HL-60 (cell line): ENCODE measurements at regions not wholly inside any gene's neighbourhood (a gene's known extent, or its start where the extent isn't known, plus 50 kb on each side); places are given as distances from the start of the nearest gene placed in this dataset.

ENCODE experiments used
- DNase-seq, 2 experiments: peaks; one replicate each; pipeline ENCODE4 v3.0.0-alpha.2; 2010 to 2020; ENCODE audit warnings: low read depth in 1 of 2, low spot score in 1 of 2
- H3K27ac ChIP-seq: fragments of 250-450 bp; sonication (Bioruptor Pico); replicated peaks from 2 replicates; pipeline ENCODE4 v1.5.1; 2020; ENCODE audit warnings: mild to moderate bottlenecking, moderate library complexity
- H3K27me3 ChIP-seq: fragments of 250-450 bp; sonication (Bioruptor Pico); 2 replicates; pipeline ENCODE4 v1.5.1; 2021; ENCODE audit warnings: mild to moderate bottlenecking, moderate library complexity; ENCODE audit not compliant: insufficient read depth, poor library complexity, severe bottlenecking
- H3K4me3 ChIP-seq: replicated peaks from 2 replicates; pipeline ENCODE4 v1.5.1; 2011; ENCODE audit warnings: mild to moderate bottlenecking, control low read depth, low read length; ENCODE audit not compliant: insufficient read depth
- CTCF ChIP-seq: IDR thresholded peaks from one replicate; pipeline ENCODE4 v1.5.1; 2011; ENCODE audit warnings: low read length, control low read depth, inconsistent platforms; ENCODE audit not compliant: insufficient read depth
- GABPA ChIP-seq: IDR thresholded peaks from 2 replicates; pipeline ENCODE4 v1.6.1; 2012; ENCODE audit warnings: low read depth
- POLR2AphosphoS5 ChIP-seq: IDR thresholded peaks from 2 replicates; pipeline ENCODE4 v1.6.1; 2012; ENCODE audit warnings: low read depth
- REST ChIP-seq: IDR thresholded peaks from 2 replicates; pipeline ENCODE4 v1.6.1; 2012; ENCODE audit warnings: low read depth; ENCODE audit not compliant: insufficient replicate concordance
- SPI1 ChIP-seq: IDR thresholded peaks from 2 replicates; pipeline ENCODE4 v1.6.1; 2012; ENCODE audit warnings: low read depth, mild to moderate bottlenecking, borderline replicate concordance

GRCh38 chr1:118338936-118339335 lies 153.9 kb upstream of the SPAG17 start:
- no peak overlapping the region for H3K27ac ChIP-seq
- no peak for DNase-seq
- H3K27me3 ChIP-seq: no peaks in the 10 kb centered on the region
- TF ChIP-seq POLR2AphosphoS5 (no peak), REST (no peak), GABPA (no peak), SPI1 (no peak), CTCF (no peak)
- no peak overlapping the region for H3K4me3 ChIP-seq

GRCh38 chr1:118337346-118337745 lies 152.3 kb upstream of the SPAG17 start:
- Histone ChIP-seq H3K27ac (no peak overlapping the region), H3K27me3 (no peaks in the 10 kb centered on the region), H3K4me3 (no peak overlapping the region)
- TF ChIP-seq GABPA (no peak), POLR2AphosphoS5 (no peak), CTCF (no peak), SPI1 (no peak), REST (no peak)
- no peak for DNase-seq

- no peak for DNase-seq
- Histone ChIP-seq H3K27me3 (no peaks in the 10 kb centered on the region), H3K27ac (no peak overlapping the region), H3K4me3 (no peak overlapping the region)
- TF ChIP-seq GABPA (no peak), SPI1 (no peak), POLR2AphosphoS5 (no peak), CTCF (no peak), REST (no peak)
Observed at GRCh38 chr1:118335331-118335732, 150.3 kb upstream of the SPAG17 start.
